SK-N-SH treated with all-trans-retinoic acid at 6 μM for 48 hours (cell line): ENCODE measurements at regions not wholly inside any gene's neighbourhood (a gene's known extent, or its start where the extent isn't known, plus 50 kb on each side); places are given as distances from the start of the nearest gene placed in this dataset.

ENCODE experiments used
- ATAC-seq: fragments of 200-7000 bp; cut with Tn5 transposase; 3 replicates; pipeline ENCODE4 v1.9.1; 2020; ENCODE audit warnings: mild to moderate bottlenecking, moderate library complexity
- BACH2 ChIP-seq: fragments of 250-450 bp; sonication (Bioruptor Pico); IDR thresholded peaks from 2 replicates; pipeline ENCODE4 v1.9.0; 2021; ENCODE audit warnings: mild to moderate bottlenecking, borderline replicate concordance
- CSDC2 ChIP-seq: fragments of 250-450 bp; sonication (Bioruptor Pico); IDR thresholded peaks from 2 replicates; pipeline ENCODE4 v1.5.0; 2020; ENCODE audit warnings: mild to moderate bottlenecking, moderate library complexity
- ESRRG ChIP-seq: fragments of 250-450 bp; sonication (Bioruptor Pico); IDR thresholded peaks from 2 replicates; pipeline ENCODE4 v1.6.1; 2021; ENCODE audit warnings: mild to moderate bottlenecking
- GLIS3 ChIP-seq: fragments of 250-450 bp; sonication (Bioruptor Pico); IDR thresholded peaks from 2 replicates; pipeline ENCODE4 v1.5.0; 2020; ENCODE audit warnings: mild to moderate bottlenecking, moderate library complexity
- ISL1 ChIP-seq: fragments of 250-450 bp; sonication (Bioruptor Pico); IDR thresholded peaks from 2 replicates; pipeline ENCODE4 v2.1.2; 2022; ENCODE audit warnings: mild to moderate bottlenecking, moderate library complexity
- OSR1 ChIP-seq: fragments of 250-450 bp; sonication (Bioruptor Pico); IDR thresholded peaks from 2 replicates; pipeline ENCODE4 v1.8.0; 2022; ENCODE audit warnings: moderate library complexity, mild to moderate bottlenecking, inconsistent platforms
- PPARA ChIP-seq: fragments of 250-450 bp; sonication (Bioruptor Pico); IDR thresholded peaks from 2 replicates; pipeline ENCODE4 v1.5.0; 2020; ENCODE audit warnings: mild to moderate bottlenecking, borderline replicate concordance
- RARB ChIP-seq: fragments of 250-450 bp; sonication (Bioruptor Pico); IDR thresholded peaks from 2 replicates; pipeline ENCODE4 v1.8.0; 2021; ENCODE audit warnings: mild to moderate bottlenecking, moderate library complexity
- SNAI2 ChIP-seq: fragments of 250-450 bp; sonication (Bioruptor Pico); IDR thresholded peaks from 2 replicates; pipeline ENCODE4 v1.5.0; 2020; ENCODE audit warnings: mild to moderate bottlenecking, moderate library complexity
- TCF4 ChIP-seq: fragments of 250-450 bp; sonication (Bioruptor Pico); IDR thresholded peaks from 2 replicates; pipeline ENCODE4 v1.8.0; 2021; ENCODE audit warnings: mild to moderate bottlenecking, moderate library complexity, borderline replicate concordance
- TOX ChIP-seq: fragments of 250-450 bp; sonication (Bioruptor Pico); IDR thresholded peaks from 2 replicates; pipeline ENCODE4 v1.8.0; 2021; ENCODE audit warnings: mild to moderate bottlenecking, moderate library complexity, borderline replicate concordance
- ZC3H10 ChIP-seq: fragments of 250-450 bp; sonication (Bioruptor Pico); IDR thresholded peaks from 2 replicates; pipeline ENCODE4 v1.5.1; 2021; ENCODE audit warnings: mild to moderate bottlenecking, moderate library complexity
- ZFP3 ChIP-seq: fragments of 250-450 bp; sonication (Bioruptor Pico); IDR thresholded peaks from 2 replicates; pipeline ENCODE4 v1.5.0; 2020; ENCODE audit warnings: mild to moderate bottlenecking, moderate library complexity
- ZFP30 ChIP-seq: fragments of 450-650 bp; formaldehyde crosslinking; IDR thresholded peaks from 2 replicates; pipeline ENCODE4 v1.5.0; 2022; ENCODE audit warnings: mild to moderate bottlenecking, moderate library complexity
- ZNF565 ChIP-seq: fragments of 450-650 bp; formaldehyde crosslinking; conservative IDR thresholded peaks from 2 replicates; pipeline ENCODE4 v1.5.0; 2020; ENCODE audit warnings: low read depth, mild to moderate bottlenecking, moderate library complexity
- ZNF70 ChIP-seq: fragments of 450-650 bp; formaldehyde crosslinking; IDR thresholded peaks from 2 replicates; pipeline ENCODE4 v1.5.0; 2020; ENCODE audit warnings: mild to moderate bottlenecking, moderate library complexity
- ZNF8 ChIP-seq: fragments of 450-650 bp; formaldehyde crosslinking; IDR thresholded peaks from 2 replicates; pipeline ENCODE4 v1.5.0; 2020; ENCODE audit warnings: mild to moderate bottlenecking, moderate library complexity
- TF ChIP-seq, protein P1 (sequence below): fragments of 250-450 bp; sonication (Bioruptor Pico); IDR thresholded peaks from 2 replicates; pipeline ENCODE4 v1.5.1; 2021; ENCODE audit warnings: mild to moderate bottlenecking, moderate library complexity
- TF ChIP-seq, protein P2 (sequence below): fragments of 250-450 bp; sonication (Bioruptor Pico); IDR thresholded peaks from 2 replicates; pipeline ENCODE4 v1.5.0; 2020; ENCODE audit warnings: mild to moderate bottlenecking, moderate library complexity
- TF ChIP-seq, protein P3 (sequence below): fragments of 250-450 bp; sonication (Bioruptor Pico); IDR thresholded peaks from 2 replicates; pipeline ENCODE4 v1.8.0; 2020; ENCODE audit warnings: mild to moderate bottlenecking, moderate library complexity, borderline replicate concordance
- TF ChIP-seq, protein P4 (sequence below): fragments of 250-450 bp; sonication (Bioruptor Pico); IDR thresholded peaks from 2 replicates; pipeline ENCODE4 v1.8.0; 2021; ENCODE audit warnings: low read depth, mild to moderate bottlenecking, moderate library complexity, borderline replicate concordance

DNA sequence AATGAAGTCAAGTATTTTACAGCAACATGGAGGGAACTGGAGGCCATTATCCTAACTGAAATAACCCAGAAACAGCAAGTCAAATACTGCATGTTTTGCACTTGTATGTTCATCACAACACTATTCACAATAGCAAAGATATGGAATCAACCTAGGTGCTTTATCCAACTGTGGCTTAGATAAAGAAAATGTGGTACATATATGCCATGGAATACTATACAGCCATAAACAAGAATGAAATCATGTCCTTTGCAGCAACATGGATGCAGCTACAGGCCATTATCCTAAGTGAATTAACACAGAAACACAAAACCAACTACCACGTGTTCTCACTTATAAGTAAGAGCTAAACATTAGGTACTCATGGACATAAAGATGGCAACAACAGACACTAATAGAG, 91.5 kb upstream of the E2F3 start:
- TF ChIP-seq BACH2 (CRISPR knock-in tag) (no peak), ZNF8 (CRISPR knock-in tag) (peak; percentile 78)
- TF ChIP-seq, all 23 proteins: peak for 1
- ATAC-seq = no peak

DNA sequence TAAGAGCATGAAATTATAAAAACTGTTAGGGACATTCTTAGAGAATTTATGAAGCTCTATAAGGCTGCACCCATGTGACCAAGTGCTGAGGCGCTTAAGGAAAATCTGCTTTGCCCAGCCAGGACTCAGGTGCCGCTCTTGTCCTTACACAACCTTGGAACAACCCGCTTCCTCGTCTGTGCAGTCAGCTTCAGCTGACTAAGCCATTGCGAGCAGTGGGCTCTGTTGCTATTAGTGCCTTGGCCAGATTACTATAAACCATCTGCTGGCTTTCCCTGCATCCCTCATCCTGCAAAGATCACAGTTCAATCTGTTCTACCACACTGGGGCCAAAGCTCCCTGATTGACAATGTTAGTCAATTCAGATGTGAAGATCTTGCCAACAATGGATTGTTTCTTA, 89.1 kb upstream of the E2F3 start:
- TF ChIP-seq ESRRG (CRISPR knock-in tag) (no peak), ZFP30 (no peak), OSR1 (CRISPR knock-in tag) (no peak), ZNF565 (CRISPR knock-in tag) (no peak), ISL1 (no peak), ZNF8 (CRISPR knock-in tag) (no peak), SNAI2 (CRISPR knock-in tag) (no peak), ZFP3 (CRISPR knock-in tag) (no peak), BACH2 (CRISPR knock-in tag) (no peak), TCF4 (CRISPR knock-in tag) (no peak), ZC3H10 (no peak), CSDC2 (CRISPR knock-in tag) (no peak), ZNF70 (no peak), PPARA (no peak)
- TF ChIP-seq, protein P1, sequence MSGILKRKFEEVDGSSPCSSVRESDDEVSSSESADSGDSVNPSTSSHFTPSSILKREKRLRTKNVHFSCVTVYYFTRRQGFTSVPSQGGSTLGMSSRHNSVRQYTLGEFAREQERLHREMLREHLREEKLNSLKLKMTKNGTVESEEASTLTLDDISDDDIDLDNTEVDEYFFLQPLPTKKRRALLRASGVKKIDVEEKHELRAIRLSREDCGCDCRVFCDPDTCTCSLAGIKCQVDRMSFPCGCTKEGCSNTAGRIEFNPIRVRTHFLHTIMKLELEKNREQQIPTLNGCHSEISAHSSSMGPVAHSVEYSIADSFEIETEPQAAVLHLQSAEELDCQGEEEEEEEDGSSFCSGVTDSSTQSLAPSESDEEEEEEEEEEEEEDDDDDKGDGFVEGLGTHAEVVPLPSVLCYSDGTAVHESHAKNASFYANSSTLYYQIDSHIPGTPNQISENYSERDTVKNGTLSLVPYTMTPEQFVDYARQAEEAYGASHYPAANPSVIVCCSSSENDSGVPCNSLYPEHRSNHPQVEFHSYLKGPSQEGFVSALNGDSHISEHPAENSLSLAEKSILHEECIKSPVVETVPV = no peak
- ATAC-seq = no peak

DNA sequence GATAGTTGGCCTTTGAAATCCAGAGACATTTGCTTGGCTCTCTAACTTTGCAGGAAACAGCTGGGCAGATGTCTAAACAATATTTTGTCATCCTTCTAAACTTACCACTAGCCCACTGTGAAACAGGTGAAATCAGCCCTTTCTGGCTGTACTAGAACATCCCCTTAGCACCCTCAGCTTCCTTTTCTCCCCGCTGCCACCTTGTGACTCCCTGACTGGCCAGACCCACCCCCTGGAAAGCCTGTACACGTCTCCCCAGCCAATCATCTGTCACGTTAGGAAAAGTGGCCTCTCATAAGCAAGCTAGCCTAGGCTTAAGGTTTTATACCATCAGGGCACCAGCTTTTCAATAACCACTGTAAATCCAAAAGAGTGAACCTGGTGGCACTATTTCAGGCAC, 88.6 kb upstream of the E2F3 start:
- TF ChIP-seq ZFP3 (CRISPR knock-in tag) (no peak), ZNF70 (no peak), GLIS3 (CRISPR knock-in tag) (no peak), TOX (no peak), ZNF565 (CRISPR knock-in tag) (no peak), OSR1 (CRISPR knock-in tag) (no peak), ISL1 (no peak), CSDC2 (CRISPR knock-in tag) (no peak), PPARA (no peak)
- TF ChIP-seq, protein P1 = no peak
- TF ChIP-seq, protein P2, sequence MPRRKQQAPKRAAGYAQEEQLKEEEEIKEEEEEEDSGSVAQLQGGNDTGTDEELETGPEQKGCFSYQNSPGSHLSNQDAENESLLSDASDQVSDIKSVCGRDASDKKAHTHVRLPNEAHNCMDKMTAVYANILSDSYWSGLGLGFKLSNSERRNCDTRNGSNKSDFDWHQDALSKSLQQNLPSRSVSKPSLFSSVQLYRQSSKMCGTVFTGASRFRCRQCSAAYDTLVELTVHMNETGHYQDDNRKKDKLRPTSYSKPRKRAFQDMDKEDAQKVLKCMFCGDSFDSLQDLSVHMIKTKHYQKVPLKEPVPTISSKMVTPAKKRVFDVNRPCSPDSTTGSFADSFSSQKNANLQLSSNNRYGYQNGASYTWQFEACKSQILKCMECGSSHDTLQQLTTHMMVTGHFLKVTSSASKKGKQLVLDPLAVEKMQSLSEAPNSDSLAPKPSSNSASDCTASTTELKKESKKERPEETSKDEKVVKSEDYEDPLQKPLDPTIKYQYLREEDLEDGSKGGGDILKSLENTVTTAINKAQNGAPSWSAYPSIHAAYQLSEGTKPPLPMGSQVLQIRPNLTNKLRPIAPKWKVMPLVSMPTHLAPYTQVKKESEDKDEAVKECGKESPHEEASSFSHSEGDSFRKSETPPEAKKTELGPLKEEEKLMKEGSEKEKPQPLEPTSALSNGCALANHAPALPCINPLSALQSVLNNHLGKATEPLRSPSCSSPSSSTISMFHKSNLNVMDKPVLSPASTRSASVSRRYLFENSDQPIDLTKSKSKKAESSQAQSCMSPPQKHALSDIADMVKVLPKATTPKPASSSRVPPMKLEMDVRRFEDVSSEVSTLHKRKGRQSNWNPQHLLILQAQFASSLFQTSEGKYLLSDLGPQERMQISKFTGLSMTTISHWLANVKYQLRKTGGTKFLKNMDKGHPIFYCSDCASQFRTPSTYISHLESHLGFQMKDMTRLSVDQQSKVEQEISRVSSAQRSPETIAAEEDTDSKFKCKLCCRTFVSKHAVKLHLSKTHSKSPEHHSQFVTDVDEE (CRISPR knock-in tag) = no peak
- TF ChIP-seq, protein P3, sequence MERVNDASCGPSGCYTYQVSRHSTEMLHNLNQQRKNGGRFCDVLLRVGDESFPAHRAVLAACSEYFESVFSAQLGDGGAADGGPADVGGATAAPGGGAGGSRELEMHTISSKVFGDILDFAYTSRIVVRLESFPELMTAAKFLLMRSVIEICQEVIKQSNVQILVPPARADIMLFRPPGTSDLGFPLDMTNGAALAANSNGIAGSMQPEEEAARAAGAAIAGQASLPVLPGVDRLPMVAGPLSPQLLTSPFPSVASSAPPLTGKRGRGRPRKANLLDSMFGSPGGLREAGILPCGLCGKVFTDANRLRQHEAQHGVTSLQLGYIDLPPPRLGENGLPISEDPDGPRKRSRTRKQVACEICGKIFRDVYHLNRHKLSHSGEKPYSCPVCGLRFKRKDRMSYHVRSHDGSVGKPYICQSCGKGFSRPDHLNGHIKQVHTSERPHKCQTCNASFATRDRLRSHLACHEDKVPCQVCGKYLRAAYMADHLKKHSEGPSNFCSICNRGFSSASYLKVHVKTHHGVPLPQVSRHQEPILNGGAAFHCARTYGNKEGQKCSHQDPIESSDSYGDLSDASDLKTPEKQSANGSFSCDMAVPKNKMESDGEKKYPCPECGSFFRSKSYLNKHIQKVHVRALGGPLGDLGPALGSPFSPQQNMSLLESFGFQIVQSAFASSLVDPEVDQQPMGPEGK = no peak
- no peak for ATAC-seq

DNA sequence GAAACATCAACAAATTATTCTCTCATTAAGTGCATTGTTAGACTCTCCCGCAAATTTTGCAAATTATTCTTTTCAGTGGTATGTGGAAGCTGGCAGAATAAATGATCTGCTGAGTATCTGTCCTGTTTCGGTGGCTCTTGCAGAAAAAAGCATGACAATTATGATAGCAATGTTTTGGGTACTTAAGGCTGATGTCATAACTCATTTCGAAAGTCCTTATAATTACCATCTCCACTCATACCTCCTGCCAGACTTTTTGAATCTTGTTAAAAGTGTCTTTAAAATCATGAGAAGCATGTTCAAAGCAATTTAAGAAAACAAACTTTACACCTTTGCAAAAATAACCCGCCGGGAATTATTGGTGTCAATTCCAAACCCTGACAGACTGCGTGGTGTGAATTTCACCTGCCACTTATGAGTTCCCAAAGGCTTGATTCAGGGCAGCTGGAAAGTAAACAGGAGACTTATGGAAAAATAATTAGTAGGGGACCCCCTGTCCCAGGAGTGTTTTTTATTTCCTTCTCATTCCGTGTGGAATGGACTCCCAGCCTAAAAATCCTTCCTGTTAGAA, 87.6 kb upstream of the E2F3 start:
- ATAC-seq = no peak
- no peak for TF ChIP-seq ESRRG (CRISPR knock-in tag)
- TF ChIP-seq OSR1 (CRISPR knock-in tag) = no peak
- no peak for TF ChIP-seq TCF4 (CRISPR knock-in tag)
- TF ChIP-seq ZNF70 = no peak
- TF ChIP-seq RARB (CRISPR knock-in tag) = no peak
- no peak for TF ChIP-seq ZNF565 (CRISPR knock-in tag)
- TF ChIP-seq, protein P4, sequence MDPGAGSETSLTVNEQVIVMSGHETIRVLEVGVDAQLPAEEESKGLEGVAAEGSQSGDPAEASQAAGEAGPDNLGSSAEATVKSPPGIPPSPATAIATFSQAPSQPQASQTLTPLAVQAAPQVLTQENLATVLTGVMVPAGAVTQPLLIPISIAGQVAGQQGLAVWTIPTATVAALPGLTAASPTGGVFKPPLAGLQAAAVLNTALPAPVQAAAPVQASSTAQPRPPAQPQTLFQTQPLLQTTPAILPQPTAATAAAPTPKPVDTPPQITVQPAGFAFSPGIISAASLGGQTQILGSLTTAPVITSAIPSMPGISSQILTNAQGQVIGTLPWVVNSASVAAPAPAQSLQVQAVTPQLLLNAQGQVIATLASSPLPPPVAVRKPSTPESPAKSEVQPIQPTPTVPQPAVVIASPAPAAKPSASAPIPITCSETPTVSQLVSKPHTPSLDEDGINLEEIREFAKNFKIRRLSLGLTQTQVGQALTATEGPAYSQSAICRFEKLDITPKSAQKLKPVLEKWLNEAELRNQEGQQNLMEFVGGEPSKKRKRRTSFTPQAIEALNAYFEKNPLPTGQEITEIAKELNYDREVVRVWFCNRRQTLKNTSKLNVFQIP (CRISPR knock-in tag) = no peak
- TF ChIP-seq, protein P3 = no peak
- no peak for TF ChIP-seq ZFP30
- no peak for TF ChIP-seq TOX
- no peak for TF ChIP-seq ZC3H10
- TF ChIP-seq ISL1 = no peak
- no peak for TF ChIP-seq CSDC2 (CRISPR knock-in tag)
- TF ChIP-seq, protein P2 (CRISPR knock-in tag) = no peak
- TF ChIP-seq PPARA = no peak
